Ureter (tissue), 1 donor: ENCODE measurements at regions not wholly inside any gene's neighbourhood (a gene's known extent, or its start where the extent isn't known, plus 50 kb on each side); places are given as distances from the start of the nearest gene placed in this dataset.
"Not testable (repeated sequence)": the region's sequence is repeated elsewhere in the genome, so short reads cannot be mapped to it uniquely, and the experiment has no call there.

ENCODE experiments used
- DNase-seq: peaks from one replicate; pipeline ENCODE4 v3.0.0-alpha.2; 2020; ENCODE audit warnings: low spot score
- donor health status: DM: yes; HTN: yes; CAD: no.

DNA sequence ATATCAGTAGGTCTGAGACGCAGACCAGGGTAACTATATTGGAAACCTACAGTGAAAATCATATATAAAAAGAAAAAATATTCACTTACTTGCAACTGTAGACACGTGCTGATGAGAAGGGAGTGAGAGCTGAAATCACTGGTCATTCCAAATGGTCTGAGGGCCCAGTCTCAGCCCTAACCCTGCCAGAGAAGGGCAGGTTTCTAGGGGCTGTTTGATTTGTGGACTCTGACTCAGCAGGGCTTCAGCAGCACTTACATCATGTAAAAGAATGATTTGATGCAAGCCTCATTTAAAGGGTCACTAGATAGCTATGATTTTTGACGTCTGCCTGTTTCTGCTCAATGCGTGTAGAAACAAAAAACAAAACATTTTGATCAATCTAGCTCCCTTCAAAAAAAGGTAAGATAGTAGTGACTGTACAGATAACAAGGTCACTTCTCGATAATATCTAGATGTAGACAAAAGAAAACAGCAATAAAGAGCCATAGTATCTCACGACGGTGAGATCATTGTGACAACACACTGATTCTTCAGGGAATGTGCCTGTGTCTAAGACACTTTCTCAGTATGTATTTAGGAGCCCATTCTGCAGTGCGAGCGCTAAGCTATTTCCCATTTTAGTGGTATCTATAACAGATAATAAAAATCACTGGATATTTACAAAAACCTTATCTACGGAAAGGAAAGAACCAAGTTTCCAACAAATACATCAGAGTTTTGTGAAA lies 307.2 kb downstream of the HIVEP2 start:
- DNase-seq: no peak

DNA sequence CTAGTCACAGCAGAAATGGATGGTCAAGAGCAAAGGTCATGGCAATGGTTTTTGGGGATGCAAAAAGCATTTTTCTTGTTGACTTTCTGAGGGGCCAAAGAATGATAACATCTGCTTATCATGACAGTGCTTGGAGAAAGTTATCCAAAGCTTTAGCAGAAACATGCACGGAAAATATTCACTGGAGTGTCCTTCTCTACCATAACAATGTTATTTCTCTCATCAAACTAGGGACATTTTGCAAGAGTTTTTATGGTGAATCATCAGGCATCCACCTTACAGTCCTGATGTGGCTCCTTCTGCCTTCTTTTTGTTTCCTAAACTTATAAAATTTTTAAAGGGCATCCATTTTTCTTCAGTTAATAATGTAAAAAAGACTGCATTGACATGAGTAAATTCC lies 302.3 kb downstream of the HIVEP2 start:
- no peak for DNase-seq

DNA sequence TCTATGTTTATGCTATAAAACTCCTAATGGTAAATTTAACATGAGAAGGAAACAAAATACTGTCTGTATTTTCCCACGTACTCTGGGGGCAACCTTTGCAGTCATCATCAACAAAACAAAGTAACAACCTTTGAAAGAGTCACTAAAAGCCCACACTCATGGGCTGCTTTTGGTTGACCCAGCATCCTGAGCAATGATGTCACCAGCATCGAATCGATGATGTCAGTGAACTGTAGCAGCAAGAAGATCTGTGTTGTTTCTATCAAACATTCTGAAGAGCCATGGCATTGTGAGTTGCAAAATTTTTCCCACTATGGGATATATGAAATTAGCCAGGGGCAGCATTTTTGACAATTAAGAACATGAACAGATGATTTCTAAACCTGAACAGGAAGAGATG lies 300.1 kb downstream of the HIVEP2 start:
- DNase-seq: no peak

DNA sequence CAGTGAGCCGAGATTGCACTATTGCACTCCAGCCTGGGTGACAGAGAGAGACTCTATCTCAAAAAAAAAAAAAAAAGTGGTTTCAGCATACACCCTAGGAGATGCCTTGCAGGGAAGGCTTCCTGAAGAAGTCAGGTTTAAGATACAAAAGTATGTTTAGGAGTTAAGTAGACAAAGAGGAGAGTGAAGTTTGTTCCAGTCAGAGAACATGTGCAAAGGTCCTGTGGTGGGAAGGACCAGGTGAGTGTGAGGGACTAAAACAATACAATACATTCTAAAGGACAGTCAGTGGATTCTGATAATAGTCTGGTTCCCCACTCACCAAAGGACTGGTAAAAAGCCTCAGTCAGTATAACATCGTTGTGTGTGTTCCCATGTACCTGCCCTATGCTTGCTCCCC lies 299.3 kb downstream of the HIVEP2 start:
- no peak for DNase-seq

DNA sequence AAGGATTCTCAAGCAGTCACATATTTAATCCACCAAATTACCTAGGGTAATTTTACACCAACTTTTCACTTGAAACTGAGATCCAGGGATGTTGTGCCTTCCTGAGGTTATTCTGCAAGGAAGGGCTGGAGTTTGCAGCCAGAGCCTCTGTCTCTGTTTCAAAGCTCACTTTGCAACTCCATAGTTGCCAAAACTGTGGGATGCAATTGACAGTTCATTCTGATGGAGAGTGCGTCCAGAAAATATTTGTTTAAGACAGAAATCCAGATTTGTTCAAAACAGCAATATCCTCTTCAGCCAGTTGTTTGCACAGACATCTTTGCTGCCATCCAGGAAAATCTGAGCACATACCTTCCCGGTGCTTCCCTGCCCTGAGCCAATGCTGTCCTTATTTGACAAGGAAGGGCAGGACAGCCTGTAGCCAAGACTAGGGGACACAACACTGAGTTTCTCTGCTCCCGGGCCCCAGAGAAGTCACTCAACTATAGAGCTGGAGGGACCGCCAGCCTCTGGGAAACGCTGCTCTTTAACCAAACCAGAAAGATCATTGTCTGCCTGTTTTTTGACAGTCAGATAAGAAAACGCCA lies 297.4 kb downstream of the HIVEP2 start:
- DNase-seq: no peak

DNA sequence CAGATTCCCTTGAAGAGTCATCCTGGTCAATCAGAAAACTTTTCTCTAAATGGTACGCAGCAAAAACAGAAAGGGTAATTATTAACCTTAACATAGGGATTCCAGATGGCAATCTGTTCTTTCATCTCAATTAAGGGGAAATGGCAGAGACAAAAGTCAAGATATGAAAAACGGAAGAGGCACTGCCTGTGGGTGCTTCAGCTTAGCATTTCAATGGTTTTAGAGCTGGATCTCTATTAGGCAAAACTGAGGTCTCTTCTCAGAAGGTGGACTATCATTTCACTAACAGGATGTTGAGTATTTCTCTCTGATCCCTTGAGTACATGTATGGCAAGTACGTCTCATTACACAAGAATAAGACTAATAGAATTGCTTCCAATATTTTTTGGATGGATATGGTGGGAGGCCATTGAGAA lies 296.9 kb downstream of the HIVEP2 start:
- no peak for DNase-seq

DNA sequence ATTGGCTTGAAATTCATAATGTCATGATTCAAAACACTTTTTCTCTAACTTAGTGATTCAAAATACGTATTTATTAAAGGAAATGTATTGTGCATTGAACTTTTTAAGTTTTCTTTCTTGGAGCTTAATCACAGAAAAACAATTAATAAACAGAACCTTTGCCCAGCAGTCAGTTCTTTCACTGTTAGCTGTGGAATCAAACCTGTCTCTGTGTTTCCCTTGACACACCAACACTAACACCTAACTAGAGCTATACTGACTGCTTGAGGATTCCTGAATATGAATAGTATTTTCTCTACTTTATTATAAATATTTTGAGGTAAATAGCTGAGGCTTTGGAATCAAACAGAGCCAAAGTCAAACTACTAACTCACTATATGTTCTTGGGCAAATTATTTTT lies 296.4 kb downstream of the HIVEP2 start:
- no peak for DNase-seq

DNA sequence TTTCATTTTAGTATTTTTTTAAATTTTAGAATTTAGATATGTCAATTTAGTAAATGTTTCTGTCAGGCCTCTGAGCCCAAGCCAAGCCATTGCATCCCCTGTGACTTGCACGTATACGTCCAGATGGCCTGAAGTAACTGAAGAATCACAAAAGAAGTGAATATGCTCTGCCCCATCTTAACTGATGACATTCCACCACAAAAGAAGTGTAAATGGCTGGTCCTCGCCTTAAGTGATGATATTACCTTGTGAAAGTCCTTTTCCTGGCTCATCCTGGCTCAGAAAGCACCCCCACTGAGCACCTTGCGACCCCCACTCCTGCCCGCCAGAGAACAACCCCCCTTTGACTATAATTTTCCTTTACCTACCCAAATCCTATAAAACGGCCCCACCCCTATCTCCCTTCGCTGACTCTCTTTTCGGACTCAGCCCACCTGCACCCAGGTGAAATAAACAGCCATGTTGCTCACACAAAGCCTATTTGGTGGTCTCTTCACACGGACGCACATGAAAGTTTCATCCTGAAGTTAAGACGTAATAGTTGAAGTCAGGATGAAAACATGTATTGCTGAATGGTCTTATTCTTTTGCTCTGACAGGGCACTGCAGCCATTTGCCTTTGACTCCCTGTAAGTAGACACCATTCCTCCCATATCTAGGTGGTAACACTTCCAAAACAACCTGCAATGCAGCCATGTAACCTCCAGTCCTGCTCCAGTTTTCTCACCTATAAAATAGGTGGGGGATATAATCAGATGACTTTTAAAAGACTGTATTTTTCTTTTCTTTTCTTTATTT lies 295.3 kb downstream of the HIVEP2 start:
- not testable (repeated sequence) for DNase-seq

DNA sequence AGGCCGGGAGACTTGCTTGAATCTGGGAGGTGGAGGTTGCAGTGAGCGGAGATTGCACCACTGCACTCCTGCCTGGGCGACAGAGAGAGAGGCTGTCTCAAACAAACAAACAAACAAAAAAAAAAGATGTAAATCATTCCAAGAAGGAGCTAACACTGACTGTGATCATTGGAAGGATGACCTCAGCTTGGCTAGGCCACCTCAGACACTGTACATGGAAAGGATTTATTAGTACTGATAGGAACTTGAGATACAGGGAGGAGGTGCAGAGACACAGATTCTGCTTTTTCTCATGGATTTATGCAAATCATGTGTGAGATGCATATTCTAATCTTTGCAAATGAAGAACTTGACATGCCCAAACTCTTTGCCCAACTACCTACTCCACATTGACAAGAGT lies 293.6 kb downstream of the HIVEP2 start:
- DNase-seq: no peak

DNA sequence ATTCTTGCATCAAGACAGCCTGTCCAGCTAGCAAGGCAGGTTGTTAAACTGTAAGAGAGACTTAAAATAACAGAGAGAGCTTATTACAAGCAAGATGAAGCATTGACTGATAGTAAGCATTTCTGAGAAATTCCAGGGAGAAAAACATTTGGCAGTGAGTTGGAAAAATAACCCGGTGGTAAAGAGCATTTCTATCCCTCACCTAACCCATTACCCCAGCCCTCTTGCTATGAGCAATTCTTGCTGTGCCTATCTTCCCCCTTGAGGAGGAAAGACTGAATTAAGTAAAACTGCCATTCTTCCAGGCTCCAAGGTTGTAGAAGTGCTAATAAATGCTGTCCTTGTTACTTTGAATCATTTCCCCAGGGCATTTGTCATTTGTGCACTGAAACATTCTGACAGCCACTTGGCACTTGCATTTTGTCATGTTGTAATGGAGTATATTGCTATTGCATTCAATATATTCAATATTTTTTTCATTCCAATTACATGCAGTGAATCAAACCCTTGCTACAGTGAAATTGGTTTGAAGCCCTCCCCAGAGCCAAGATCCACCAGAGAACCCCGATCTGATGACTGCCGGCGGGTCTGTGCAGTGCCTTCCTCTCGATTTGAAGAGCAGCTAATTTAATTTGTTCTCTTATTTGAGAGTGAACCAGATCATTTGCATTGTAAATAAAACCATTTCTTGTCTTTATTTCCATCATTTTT lies 291.1 kb downstream of the HIVEP2 start:
- DNase-seq: no peak

DNA sequence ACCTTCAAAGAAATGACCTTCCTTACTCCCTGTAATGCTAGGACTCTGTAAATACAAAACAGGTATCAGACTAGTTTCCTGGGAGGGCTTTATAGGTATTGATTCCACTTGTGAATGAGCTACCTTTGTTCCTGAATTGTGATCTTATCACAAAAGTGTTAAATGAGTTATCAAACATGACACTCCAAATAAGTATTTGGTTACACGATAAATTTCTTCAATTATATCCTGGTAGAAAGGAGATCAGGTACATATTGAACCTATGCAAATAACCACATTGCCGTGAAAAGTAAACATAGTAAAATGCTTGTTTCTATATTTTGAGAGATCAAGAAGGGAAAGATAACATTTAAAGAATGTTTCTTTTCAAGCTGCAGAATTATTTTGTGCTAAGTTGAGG lies 285.3 kb downstream of the HIVEP2 start:
- DNase-seq: no peak

DNA sequence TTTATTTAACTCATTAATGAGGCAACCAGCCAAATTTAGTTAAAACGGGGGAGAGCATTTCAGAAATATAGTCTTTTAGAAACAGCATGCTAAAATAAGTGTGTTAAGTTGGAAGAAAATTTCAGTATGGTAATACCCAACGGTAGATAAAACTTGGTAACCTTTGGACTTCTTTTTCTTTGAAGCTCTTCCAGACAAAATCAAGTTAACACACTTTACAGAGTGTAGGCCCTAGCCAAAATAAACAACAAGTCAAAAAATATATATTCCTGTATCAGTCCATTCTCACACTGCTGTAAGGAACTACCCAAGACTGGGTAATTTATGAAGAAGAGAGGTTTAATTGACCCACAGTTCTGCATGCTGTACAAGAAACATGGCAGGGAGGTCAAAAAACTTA lies 279.6 kb downstream of the HIVEP2 start:
- no peak for DNase-seq

DNA sequence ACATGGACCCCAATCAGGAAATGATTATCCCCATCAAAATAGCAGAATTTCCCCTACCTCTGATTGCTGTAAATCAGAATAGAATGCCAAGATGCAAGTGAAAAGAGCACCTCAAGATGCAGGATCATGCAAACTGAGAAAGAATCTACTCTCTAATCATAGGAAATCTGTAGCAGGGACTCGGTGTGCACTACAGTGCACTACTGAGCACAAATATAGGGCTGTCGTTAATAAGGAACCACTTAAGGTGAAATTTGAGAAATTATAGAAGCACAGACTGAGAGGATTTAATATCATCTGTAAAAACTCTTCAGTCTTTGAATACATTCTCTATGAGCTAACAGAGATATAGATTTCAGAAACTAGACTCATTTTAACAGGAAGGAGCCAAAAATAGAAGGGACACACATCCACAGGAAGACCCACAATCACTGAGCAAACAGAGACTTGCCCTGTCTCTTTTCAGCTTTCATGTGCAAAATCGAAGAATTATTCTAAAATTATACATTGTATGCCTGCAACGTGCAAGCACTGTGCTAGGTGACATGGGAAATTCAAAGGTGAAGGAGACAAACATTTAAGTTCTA lies 278.3 kb downstream of the HIVEP2 start:
- DNase-seq: no peak

DNA sequence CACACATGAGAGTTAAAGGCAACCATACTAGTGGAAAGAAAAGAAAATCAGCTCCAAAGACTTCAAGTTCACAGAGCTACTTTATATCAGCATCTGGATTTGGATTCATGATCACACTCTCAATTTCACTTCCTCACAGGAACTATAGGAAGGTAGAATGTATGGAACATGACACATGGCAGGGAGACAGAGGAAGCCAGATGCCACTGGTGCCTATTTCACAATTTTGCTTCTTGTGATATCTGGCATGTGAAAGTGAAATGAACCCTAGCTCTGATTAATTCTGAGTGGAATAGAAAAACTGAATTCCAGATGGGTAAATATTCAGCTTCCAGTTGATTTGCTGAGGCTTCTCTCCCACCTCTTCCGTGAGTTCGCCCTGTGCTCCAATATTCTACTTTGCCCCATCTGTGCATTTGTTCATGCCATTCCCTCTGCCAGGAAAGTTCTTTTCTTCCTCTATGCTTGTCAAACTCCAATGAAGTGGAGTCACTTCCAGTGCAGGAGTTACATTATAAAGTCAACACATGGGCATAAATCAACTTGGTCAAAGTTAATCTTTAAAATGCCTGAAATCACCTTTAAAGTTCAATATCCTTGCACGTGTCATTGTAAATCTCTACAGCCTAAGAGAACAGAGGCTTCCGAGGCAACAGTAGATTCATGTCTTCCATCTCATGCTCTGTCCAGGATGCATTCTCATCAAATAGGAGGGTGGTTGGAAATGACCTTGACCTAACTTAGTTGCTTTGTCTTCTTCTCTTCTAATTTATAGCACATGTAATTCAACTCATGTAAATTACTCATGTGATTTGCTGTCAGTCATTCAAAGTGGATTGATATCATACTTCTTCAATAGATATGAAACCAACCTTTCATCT lies 275.3 kb downstream of the HIVEP2 start:
- no peak for DNase-seq

DNA sequence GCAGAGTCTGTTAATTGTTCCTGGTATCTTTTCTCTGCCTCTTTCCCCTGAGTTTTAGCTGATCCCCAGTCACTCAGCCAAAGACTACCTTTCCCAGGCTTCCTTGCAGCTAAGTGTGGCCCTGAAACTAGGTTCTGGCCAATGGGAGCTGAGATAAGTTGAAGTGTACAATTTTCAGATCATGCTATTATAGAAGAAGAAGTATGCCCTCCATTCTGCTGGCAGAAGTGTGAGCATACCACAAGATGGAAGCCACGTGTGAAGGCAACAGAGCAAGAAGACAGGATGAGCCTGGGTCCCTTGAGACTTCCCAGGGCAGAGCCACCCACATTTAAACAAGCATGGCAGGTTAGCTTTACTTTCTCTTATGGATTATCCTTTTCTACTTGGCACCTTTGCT lies 273.2 kb downstream of the HIVEP2 start:
- no peak for DNase-seq

DNA sequence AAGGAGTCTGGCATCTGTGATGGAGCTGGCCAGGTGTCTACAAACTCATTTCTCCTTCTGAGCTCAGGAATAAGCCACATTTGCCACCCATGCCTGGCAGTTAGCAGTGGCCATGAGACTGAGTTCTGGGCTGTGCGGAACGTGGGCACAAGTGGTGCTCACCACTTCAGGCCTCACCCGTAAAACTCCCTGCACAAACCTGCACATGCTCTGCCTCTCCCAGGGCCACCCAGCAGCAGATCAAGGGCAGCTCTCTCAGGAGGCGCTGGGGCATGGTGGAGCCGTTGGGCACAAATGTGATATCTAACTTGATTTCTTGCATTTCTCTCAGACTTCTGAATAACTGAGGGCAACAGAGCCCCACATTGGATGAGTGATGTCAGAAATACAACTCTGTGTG lies 269.5 kb downstream of the HIVEP2 start:
- no peak for DNase-seq

DNA sequence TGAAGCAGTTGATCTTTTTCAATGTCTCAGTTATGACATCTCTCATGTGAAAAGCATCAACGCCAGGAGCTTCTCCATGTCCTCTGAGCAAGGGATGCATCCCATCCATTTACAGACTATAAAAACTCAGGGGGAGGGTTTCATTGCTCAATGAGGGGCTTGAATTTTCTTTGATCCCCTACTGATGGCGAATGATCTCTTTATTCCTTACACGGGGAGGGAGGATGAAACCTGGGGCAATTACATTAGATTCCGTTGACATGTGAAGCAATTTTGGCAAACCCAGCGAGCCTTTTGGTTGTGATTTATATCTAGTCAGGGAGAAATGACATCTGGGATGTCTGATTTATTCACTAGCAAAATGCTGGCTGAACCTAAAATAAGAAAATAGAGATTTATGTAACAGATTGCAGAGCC lies 268.9 kb downstream of the HIVEP2 start:
- DNase-seq: no peak

DNA sequence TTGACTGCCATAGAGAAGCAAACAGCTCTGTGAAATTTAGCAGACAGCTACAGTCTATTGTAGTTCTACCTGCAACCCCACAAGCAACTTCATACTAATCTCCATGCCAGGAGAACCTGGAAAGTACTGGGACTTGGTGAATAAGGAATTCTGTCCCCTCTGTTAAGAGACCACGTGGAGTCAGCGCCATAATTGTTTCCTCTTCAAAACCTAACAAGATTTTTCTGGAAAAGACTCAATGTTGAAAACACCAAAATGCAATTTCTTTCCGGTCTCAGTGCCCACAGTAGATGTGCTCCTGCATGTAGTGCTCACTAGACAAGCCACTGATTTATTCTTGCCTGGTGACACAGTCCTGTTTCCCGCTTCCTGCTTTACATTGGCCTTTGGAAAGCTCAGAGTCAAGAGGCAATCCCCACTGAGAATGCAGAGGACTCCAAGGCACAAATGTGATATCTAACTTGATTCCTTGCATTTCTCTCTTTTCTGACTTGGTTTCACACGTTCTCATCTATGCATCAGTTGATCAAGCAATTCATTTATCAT lies 268.3 kb downstream of the HIVEP2 start:
- DNase-seq: no peak

DNA sequence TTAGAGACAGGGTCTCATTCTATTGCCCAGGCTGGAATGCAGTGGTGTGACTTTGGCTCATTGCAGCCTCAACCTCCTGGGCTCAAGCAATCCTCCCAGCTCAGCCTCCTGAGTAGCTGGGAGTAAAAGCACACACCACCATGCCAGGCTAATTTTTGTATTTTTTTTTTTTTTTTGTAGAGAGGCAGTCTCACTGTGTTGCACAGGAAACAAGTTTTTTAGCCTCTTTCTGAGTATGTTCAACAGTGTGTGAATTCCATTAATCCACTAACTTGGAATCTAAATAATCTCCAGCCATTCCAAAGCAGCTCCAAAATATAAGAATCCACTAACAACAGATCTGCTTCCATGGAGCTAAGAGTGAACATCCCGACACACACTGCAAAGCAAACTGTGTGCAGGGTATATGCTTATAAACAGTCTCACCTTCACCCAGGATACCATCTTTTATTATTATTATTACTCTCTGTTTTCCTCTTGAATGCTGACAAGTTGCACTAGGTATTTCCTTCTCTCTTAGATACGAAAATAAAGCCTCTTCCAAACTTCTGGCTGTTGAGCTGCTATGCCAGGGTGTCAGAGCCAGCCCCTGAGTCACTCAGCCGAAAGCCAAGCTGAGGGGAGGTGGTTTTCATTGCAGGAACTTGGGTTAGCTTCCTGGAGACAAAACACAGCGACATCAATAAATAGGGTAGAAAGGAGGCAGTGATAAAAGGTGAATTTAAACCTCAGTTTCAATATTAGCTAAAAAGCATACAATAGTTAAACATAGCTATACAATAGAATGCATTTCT lies 264.9 kb downstream of the HIVEP2 start:
- no peak for DNase-seq

DNA sequence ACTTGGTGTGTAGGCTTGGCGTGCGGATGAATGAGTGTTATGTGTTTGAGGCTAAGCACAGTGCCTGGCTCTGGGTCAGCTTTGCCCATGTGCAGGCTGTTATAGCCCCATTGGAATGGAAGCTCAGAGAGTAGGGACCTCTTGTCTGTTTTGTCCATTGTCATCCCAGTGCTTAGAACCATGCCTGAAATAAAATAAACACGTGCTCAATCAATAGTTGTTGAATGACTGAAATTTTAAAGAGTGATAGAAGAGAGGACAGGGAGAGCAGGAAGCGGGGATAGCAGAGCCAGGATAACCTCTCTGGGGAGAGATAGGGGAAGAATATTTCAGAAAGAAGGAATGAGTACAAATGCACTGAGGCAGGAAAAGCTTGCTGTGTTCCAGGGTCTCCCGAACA lies 263.9 kb downstream of the HIVEP2 start:
- no peak for DNase-seq
